ENCODE measurements at regions not wholly inside any gene's neighbourhood (a gene's known extent, or its start where the extent isn't known, plus 50 kb on each side); places are given as distances from the start of the nearest gene placed in this dataset.

DNA sequence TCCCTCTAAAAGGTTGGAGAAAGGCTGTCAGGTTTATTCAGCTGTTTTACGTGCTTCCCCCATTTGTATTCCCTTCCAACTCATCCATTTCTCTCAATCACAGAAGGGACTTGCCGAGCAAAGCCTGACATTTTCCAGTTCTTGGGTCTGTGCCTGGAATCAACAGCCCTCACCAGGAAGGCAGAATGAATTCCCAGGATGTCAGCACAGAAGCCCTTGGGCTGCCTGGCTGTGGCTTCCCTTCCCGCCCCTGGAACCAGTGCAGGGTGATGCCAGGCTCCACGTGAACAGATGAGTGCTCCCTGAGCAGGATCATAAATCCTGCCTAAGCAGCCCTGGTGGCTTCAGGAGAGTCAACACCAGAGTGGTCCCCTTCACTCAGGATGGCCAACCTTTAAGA lies 86.1 kb upstream of the CD83 start:
- peak; percentile 22 for DNase-seq

DNA sequence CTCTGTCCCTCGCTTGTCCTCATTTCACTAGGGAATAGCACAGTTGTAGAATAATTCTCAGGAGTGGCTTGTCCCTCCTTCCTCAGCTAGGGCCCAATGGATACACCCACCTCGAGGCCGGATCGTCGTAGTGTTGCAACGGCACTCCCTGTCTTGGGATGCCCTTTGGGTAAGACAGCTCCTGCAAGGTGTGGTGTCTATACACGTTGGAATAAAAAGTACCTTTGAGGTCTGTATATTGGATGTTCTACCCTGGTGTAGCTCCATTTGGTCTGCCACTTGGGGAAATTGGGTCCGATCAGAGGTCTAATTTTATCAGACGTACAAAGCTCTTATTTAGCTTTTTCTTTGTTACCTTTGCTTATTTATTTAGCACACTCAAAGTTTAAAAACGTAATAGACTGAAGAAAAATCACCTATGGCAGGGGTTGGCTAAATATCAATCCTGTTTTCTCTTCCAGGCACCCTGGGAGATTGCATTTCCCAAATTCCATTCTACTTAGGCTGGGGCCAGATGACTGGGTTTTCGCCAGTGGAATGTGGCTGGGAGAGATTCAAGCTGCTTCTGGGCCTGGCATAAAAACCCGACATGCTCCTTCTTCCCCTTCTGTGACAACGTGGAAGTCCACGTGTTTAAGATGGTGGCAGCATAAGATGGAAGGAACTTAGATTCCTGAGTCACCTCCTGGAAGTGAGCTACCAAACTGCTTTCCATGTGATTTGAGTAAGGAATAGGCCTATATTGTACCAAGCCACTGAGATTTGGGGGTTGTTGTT lies 82.3 kb upstream of the CD83 start:
- DNase-seq, result peak; percentile 97

DNA sequence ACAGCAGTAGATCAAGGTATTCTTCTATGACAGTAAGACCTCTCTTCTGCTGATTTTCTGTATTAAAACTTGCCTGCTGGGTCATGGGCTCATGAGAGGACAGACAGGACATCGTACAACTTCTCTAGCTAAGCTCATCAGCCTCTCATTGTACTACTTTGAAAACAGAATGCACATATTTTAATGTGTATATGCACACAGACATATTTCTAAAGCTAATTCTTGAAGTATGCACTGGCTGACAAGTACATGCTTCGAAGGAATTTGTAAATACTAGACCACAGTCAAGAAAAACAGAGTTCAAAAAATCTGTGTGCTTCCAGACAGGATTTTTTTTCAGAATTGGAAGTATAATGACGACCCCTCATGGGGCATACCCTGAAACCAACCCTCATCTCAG lies 81.7 kb upstream of the CD83 start:
- peak; percentile 56 for DNase-seq

DNA sequence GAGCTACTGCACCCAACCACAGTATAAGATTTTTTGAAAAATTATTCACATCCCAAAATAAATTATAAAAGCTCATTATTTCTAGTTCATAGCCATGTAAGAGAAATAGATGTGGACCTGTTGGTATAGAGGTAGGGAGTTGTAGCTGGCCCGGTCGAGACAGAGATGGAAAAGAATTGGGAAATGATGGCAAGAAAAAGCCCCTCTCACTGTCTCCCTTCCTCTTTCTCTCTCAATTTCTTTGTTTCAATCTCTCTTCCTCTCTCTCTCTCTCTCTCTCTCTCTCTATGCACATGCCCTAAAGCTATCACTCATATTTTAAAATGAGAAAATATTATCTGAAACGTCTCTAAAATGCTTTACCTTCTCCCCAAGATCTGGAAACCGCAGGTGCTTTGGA lies 80.7 kb upstream of the CD83 start:
- DNase-seq, result no peak

DNA sequence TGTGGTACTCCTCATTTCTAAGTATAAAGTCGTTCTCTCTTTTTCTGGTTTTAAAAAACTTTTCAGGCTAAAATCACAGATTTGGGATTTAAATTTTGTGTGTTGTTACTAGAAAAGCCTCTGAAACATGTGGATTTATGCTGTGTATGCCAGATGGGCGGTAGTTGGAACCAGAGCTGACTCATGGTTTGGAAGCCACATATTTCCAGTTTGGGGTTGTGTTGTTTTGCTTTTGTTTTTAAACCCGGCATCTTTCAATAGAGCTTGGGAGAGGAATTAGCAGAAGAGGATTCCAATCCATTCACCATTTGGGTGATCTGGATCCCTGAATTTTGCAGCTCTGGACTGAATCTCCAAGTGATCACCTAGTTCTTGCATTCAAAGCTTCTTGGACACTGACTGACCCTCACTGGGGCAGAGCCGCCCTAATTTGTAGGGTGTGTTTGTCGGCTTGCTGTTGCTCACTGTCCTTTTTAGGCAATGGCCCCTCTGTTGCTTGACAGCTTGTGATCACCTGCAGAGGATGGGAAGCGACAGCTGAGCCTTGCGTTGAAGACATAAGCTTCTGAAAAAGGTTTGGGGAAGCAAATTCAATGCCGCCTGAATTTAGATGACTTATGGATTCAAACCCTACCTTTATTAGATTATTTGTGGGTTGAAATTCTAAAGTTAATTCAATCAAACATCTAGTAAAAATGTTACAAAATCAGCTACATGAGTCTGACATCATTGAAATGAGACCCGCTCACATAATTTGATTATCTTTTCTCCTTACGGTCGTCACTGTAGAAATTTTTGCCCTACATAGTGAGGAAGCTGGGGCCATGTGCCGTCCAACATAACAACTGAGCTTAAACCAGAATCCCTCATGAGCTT lies 79.9 kb upstream of the CD83 start:
- DNase-seq, result peak; percentile 81

DNA sequence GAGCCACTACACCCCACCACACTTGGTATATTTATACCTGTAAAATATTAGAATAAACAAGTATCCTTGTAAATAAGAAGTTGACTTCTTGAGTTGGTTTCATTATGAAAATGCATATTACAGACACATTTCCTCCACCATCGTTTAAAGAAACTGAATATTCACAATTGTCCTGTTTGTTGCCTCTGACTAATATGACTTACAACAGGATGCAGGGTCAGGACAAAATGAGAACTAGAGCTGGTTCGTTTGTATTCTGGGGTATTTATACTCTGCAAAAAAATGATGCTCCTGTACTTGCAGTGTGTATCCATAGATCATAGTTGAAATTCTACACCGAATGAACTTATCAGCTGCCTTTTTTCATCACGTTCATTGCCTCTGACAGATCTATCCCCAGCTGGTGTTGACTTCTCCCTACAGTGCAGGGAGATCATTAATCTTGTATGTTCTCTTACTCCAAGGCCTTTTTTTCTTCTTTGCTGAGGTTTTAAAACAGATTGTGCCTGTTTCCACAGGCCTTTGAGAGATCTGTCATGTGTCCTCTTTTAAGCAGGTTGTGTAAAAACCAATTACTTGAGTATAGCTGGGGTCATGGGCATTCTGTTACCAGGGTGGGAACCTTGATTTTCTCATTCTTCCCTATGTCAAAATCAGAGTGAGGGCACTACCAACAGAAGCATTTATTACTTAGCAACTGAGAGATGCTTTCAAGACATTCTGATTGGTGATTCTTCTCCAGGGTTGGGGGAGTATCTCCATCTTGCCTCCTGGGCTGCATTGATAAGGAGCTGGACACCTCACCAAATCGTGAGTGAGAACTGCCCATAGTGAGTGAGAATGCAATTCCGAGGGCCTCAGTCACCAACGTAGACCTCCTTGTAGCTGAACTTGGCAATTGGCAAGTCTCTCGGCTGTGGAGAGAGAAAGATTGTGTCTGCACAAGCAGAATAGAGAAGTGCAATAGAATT lies 78.8 kb upstream of the CD83 start:
- no peak for DNase-seq

DNA sequence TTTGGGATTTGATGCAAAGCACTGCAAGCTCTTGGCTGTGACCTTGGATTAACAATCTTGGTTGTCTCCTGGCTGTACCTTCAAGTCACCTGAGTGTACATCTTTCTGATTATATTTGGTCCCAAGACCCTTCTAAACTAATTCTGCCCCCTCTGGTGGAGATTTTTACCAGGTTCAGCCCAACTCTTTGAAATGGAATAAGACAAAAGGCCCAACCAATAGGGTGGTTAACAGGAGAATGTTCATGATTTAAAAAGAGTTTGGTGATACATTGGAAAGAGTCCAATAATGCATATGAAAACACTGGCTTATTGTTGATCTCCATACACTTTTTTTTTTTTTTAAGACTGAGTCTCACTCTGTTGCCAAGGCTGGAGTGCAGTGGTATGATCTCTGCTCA lies 77.5 kb upstream of the CD83 start:
- DNase-seq, result no peak

DNA sequence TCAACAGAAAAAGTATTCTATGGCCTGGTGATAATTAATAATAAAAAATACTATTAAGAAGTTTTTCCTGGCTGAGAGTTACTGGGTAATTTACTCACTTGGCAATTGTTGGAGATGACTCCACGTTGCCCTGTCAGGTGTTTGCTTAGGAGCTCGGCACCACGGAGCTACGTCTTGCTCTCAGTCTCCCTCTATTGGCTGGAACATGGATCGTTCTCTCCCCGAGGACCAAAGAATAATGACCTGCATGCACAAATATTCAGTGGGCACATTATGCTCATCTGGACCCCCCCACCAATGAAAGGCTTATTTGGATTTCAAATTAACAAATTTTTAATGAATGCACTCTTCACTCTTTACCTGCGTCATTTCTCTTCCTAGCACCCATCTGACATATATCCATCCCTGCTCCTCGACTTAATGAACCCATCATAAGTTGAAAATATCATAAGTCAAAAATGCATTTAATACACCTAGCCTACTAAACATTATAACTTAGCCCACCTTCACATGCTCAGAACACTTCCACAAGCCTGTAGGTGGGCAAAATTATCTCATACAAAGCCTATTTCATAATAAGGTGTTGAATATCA lies 71.0 kb upstream of the CD83 start:
- peak; percentile 58 for DNase-seq

DNA sequence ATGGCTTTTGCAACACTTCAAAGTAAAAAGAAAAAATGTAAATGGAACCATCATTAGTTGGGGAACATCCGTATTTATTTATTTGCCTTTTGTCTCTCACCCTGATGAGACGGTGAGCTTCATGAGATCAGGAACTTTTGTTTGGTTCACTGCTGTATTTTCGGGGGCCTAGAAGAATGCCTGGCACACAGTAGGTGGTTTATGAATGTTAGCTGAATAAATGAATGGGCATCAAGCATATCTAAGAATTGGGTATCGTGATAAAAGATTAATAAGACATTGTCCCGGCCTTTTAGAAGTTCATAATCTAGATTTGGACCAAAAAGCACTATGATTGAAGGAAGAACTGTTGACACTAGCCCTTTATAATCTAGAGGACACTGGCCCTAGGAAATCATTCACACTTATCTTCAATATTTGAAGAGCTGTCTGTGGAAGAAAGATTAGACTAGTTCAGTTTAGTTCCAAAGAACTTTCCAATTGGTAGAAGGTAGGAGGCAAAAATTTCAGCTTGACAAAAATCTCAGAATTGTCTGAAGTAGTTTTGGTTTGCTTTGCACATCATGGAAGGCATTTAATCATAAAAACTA lies 70.3 kb upstream of the CD83 start:
- no peak for DNase-seq

DNA sequence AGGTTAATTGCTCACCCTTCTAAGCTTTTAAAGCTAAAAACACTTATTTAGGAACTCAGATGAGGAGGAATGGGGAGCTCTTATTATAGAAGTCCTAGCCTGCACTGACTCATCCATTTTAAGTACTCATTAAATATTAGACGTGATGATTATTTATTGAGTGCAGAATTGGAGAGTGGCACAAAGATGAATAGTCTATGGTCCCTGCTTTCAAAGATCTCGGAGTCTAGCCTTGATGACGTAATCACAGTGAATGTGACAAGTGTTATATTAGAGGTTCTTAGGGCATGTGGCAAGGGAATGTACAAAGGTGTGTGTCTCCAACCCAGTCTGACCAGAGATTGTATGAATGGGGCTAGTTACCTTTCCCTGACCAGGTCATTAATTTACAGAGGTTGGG lies 68.7 kb upstream of the CD83 start:
- DNase-seq, result no peak

DNA sequence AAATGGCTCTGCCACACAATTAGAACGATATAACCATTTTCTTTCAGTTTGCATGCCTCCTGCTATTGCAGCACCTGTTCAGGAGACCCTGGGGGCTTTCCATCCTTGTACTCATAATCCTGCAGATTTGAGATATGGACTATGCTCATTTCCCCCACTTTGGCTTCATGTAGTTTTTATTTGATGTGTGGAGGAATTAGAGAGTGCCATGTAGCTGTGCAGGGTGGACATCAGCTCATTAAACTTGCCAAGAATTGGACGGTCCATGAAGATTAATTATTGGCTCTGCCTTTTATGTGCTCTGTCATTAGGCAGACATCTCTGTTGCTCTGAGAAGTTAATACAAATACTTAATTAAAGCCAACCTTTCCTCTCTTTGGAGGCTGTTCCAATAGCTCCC lies 66.2 kb upstream of the CD83 start:
- no peak for DNase-seq

DNA sequence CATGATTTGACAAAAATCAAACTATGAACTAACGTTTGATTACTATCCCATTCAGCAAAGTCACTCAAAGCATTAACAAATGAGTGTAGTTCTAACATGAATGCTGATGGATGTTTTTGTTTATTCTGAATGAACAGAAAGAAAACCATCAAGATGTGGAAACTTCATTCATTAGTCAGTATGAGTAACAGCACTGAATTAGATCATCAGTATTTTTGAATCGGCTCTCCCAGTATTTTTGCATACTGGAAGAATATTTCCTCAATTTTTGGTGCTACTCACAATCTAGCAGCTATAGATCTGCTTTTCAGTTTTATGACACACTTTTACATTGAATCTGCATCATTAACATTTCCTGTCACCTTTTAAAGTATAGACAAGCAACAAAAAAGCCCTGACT lies 63.8 kb upstream of the CD83 start:
- no peak for DNase-seq

DNA sequence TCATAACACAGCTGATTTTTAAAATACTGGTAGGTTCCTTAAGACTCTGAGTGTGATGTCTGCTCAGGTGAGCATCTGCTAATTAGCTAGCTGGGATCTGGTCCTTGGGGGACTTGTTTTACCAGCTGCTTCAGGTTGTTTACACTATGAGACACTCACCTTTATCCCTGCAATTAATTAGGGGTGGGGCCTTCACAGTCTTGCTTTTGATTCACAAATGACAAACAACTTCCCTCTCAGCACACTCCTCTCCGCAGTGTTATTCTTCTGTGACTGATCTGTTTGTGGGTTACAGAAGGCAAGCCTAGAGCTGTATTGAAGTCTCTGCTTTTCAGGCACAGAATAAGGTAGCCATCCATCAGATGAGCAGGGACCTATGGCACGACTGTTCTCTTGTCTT lies 62.0 kb upstream of the CD83 start:
- DNase-seq, result no peak

DNA sequence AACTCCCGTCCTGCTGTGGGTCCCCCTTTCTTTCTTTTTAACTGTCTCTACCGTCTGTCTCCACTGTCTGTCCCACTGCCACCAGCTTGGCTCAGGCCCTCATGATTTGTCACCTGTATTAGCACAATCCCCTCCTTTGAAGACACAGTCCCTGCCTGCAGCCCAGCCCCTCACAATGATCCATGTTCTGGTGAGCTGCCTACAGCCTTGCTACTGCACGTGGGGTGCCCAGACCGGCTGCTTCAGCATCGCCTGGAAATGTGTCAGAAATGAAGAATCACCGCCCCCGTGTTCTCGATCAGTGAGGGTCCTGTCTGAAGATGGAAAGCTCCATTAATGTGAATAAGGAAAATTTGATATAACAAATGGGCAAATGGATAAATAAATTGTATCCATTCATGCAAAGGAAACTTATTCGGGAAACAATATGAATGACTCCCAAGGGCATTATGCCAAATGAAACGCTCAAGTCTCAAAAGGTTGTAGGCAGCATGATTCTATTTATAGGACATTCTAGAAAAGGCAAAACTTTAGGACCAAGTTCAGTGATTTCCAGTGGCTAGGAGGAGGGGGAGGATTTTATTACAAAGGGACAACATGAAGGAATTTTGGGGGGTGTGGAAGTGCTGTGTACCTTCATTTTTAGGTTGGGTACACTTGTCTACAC lies 59.4 kb upstream of the CD83 start:
- DNase-seq, result no peak

DNA sequence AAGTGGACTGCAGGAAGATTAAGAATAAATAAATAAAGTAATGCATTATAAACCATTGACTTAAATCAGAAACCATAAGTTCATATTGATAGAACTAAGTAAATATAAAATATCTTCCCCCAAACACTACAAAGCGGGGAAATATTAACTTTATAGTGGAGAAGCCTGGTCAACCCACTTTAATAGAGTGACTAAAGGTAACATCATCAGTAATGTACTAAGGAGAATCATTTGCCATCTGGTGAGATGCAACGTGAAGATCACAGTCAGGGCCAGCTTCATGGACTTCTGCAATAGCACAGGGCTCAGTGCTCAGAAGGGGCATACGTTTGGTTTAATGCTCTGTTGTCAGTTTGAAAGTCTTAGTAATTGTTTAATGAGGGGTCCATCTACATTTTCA lies 58.8 kb upstream of the CD83 start:
- no peak for DNase-seq

DNA sequence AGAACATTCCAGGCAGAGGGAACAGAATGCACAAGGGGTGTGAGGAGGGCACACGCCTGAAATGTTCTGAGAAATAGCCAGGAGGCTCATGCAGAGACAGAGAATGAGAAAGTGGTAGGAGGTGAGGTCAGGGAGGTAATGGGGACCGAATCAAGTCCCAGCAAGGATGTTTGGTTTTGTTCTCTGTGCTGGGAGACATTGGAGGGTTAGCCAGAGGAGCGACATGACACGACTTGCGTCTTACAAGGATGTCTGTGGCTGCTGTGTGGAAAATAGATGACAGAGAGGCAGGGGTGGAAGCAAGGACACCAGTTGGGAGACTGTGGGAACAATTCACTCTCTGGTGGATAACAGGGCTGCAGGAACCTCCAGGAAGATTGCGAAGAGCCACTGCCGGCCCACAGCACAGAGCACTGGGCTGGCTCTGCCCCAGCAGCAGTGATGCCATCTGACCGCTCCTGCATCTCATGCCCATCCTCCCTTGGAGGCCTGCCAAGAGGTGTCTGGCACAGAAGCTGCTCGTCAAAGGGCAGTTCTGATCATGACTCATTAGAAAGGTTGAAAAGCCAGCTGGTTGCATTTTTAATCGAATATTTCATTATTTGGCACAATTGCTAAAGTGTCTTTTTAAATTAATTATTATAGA lies 57.7 kb upstream of the CD83 start:
- no peak for DNase-seq

DNA sequence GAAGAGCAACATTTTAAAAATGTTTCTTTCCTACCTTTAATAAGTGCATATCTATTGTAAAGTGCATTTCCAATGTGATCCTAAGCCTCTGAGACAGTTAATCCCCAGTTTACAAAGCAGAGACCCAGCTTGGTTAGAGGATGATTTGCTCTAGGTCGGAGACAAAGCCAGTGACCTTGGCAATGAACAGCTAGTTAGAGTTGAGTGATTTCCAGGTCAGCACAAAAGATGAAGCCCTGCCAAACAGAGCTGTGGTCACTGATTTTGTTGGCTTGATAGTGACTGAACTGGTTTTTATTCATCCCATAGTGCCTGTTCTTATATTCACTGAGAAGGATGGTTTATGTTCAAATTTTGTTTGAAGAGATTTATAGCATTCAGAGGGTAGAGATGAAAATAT lies 56.6 kb upstream of the CD83 start:
- no peak for DNase-seq

DNA sequence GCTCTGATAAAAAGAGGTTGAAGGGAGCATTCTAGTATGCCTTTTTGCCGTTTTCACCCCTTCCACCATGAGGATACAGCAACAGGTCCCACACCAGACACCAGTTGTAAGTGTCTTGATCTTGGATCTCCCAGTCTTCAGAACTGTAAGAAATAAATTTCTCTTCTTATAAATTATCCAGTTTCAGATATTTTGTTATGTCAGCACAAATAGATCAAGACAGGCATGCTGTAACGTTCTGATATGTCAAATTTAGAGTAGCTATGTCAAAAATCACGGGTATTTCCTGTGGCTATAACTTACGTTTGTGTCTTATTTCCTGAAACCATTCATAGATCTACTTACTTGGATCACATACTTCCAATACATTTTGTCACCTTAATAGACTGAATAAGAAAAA lies 55.9 kb upstream of the CD83 start:
- no peak for DNase-seq

DNA sequence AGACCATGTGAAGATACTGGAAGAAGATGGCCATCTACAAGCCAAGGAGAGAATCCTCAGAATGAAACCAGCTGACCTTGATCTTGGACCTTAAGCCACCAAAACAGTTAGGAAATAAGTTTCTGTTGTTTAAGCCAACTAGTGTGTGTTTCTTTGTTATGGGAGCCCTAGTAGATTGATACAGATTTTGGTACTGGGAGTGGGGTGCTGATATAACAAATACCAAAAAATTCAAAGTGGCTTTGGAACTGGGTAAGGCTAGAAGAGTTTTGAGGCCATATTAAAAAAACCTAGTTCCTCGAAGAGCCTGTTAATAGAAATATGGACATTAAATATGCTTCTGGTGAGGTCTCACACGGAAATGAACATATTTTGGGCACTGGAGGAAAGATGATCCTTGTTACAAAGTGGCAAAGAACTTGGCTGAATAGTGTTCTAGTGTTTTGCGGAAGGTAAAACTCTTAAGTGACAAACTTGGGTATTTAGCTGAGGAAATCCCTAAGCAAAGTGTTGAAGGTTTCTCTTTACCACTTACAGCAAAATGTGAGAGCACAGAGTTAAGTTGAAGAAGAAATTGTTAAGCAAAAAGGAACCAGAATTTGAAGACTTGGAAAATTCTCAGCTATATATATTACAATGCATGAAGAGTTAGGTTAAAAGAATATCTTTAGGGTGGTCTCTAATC lies 55.1 kb upstream of the CD83 start:
- no peak for DNase-seq

DNA sequence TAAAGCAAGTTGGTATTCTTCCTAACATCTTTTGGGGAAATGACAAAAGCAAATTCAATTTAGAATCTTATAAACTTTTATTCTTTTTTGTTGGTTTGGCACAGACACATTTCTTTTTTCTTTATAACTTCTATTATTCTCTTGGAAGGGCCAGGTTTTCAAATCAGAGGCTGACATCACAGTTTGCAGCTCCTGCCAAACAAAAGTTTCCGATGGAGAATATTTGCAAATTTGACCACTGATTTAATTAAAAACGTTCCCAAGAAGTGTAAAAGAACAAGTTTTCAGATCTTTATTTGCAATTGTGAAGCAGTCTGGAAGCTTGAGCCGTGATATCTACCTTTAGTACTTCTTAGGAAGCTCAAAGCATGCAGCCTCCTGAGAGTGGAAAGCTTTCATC lies 53.8 kb upstream of the CD83 start:
- DNase-seq, result no peak
